GM19023 (cell line): ENCODE measurements at regions not wholly inside any gene's neighbourhood (a gene's known extent, or its start where the extent isn't known, plus 50 kb on each side); places are given as distances from the start of the nearest gene placed in this dataset.
"Not testable (repeated sequence)": the region's sequence is repeated elsewhere in the genome, so short reads cannot be mapped to it uniquely, and the experiment has no call there.

Experiments used
- ATAC-seq: cut with Tn5 transposase; IDR thresholded peaks from one replicate; pipeline ENCODE4 v1.9.1; 2021; ENCODE audit warnings: mild to moderate bottlenecking, moderate library complexity; ENCODE audit not compliant: unreplicated experiment

DNA sequence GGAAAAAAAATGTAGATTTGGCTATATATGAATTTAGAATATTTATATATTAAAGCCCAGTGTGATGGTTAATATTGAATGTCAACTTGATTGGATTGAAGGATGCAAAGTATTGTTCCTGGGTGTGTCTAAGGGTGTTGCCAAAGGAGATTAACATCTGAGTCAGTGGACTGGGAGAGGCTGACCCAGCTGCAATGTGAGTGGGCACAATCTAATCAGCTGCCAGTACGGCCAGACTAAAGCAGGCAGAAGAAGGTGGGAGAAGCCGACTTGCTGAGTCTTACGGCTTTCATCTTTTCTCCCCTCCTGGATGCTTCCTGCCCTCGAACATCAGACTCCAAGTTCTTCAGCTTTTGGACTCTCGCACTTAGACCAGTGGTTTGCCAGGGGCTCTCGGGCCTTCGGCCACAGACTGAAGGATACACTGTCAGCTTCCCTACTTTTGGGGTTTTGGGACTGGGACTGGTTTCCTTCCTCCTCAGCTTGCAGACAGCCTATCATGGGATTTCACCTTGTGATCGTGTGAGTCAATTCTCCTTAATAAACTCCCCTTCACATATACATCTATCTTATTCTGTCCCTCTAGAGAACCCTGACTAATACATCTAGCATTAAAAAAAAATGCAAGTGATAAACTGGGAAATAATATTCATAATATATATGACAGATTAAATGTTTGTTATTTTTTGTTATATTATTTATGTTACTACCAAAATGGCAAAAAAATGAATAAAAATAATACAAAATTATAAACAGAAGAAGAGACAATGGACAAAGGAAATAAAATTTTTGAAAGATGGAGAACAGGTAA lies 122.4 kb downstream of the DLEU7 start:
- no peak for ATAC-seq

- ATAC-seq, result no peak
Measured at GRCh38 chr13:50721672-50721992, 121.9 kb downstream of the DLEU7 start.

- ATAC-seq, result no peak
Measured at GRCh38 chr13:50722440-50723125, 120.9 kb downstream of the DLEU7 start.

- no peak for ATAC-seq
Measured at GRCh38 chr13:50724438-50724837, 119.1 kb downstream of the DLEU7 start.

GRCh38 chr13:50724913-50725312 lies 118.6 kb downstream of the DLEU7 start:
- no peak for ATAC-seq

GRCh38 chr13:50726164-50726563 lies 117.3 kb downstream of the DLEU7 start:
- ATAC-seq, result no peak

- no peak for ATAC-seq
Measured at GRCh38 chr13:50729177-50729576, 114.3 kb downstream of the DLEU7 start.

- ATAC-seq, result no peak
Measured at GRCh38 chr13:50730496-50731351, 112.8 kb downstream of the DLEU7 start.

DNA sequence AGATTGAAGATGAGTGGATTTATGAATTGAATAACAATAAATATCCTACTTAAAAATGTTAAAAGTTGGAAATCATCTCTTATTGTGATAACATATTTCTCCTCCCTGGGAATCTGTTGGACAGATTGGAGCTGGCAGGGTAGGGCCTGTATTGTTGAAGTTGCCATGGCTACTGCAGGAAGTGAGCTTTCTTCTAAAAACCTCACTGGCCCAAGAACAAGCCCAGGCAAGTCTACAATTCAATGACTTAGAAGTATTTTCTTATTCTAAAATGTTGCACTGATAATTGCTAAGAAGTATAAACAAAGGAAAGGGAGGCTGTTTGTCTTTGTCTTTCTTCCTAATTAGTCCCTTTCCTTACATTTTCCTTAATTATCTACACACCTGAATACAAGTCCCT lies 112.1 kb downstream of the DLEU7 start:
- no peak for ATAC-seq

DNA sequence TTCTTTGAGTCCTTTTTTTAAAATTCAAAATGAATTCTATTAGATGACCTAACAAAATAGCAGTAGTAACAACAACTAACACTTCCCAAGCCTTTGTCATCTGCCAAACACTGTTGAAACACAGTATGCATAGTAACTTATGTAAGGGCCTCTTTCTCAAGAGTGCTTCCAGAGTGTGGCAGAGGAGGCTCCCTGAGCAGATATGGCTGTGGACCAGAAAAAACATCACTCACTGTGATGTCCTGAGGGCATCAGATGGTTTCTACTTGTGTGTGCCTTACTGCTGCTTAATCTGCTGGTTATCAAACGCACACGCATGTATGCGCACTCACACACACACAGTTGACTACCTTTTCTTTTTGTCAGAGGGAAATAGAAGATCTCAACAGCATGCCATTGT lies 110.8 kb downstream of the DLEU7 start:
- ATAC-seq, result no peak

DNA sequence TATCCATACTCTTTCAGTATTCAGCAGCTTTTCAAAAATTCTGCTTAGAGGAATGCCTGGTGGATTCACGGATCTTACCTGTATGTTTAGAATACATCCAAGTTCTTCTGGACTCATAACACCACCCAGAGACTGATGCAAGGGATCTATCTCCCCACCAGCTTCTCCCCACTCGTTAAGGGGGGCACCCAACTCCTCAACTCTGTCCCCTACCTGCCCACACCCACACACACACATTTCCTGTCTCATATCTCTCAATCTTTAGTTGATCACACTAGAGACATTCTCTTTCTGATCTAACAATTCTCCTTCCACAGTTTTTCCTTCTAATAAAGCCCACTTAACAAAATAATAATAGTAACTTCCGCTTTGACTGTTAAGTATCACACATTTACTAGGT lies 110.1 kb downstream of the DLEU7 start:
- ATAC-seq, result no peak

- ATAC-seq, result no peak
Measured at GRCh38 chr13:50735071-50735470, 108.4 kb downstream of the DLEU7 start.

GRCh38 chr13:50740052-50740741 lies 103.3 kb downstream of the DLEU7 start:
- no peak for ATAC-seq

DNA sequence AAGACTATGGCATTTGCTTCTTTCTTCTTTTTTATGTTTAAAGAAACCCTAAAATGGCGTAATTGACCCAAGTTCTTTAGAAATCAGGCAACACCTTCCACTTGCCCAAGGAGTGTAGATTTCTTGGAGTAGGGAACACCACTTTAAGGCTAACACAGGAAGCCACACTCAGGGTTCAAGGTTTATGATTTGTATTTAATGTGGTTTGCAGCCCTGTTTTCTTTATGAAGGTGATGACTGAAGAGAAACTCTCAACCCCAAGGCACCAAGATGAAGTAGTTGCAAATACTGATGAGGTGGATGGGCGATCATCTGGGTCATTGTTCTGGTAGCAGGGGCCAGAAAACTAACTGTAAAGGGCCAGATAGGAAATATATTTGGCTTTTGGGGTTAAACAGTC lies 101.1 kb downstream of the DLEU7 start:
- no peak for ATAC-seq

- no peak for ATAC-seq
Measured at GRCh38 chr13:50742968-50743367, 100.5 kb downstream of the DLEU7 start.

DNA sequence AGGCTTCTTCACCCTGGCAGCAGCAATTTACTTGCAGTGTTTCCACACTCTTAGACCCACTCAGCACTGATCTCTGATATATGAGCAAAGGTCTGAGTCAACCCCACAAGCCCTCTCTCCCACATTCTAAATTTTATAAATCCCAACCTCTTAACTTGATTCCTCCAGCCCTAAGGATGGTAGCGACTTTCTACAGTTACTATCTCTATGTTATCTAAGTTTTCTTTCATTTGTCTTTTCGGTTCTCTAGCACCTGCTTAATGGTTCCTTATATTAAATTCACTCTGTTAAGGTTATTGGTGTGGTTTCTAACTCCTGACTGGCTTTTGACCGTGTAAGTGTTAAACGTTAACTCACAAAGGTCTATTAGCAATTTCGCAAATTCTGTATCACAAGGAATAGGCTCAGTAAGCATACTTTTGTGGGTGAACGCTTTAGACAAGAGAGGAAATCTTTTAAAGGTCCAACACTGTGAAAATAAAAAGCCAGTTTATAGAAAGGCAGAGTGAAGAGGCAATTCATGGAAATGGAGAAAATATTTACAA lies 99.3 kb downstream of the DLEU7 start:
- no peak for ATAC-seq

DNA sequence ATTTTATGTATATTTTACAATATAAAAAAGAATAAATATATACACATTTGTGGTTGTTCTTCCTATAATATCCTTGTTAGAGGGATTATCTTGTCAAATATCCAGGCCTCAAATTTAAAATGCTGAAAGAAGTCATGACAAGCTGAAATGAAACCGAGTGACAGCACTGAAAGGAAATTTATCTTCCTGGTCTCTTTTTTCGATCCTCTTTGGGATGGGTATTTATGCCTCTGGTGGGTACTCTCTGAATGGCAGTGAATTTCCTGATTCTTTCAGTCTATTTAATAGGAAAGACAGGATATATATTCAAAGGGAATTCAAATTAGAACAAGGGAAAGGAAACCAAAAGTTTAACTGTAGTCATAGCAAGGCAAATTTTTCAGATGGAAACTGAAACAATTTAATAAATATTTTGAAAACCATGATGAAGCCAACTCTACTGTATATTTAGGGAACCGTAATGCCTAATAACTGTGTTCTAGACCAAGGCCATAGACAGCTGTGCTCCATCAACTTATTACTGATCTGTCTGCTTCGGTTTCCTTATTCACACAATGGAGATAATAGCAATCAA lies 97.9 kb downstream of the DLEU7 start:
- no peak for ATAC-seq

- ATAC-seq, result no peak
Measured at GRCh38 chr13:50747737-50748350, 95.6 kb downstream of the DLEU7 start.

- ATAC-seq, result not testable (repeated sequence)
Measured at GRCh38 chr13:50753221-50753620, 90.3 kb downstream of the DLEU7 start.
